GM18520 (cell line): ENCODE measurements at regions not wholly inside any gene's neighbourhood (a gene's known extent, or its start where the extent isn't known, plus 50 kb on each side); places are given as distances from the start of the nearest gene placed in this dataset.
A peak's percentile ranks its signal among the peaks of the same experiment; 100 is the strongest.
"Not testable (repeated sequence)": the region's sequence is repeated elsewhere in the genome, so short reads cannot be mapped to it uniquely, and the experiment has no call there.

ENCODE experiments used
- ATAC-seq: cut with Tn5 transposase; IDR thresholded peaks from one replicate; pipeline ENCODE4 v1.9.1; 2021; ENCODE audit not compliant: unreplicated experiment

- no peak for ATAC-seq
Measured at GRCh38 chr9:108766626-108767161, 89.1 kb downstream of the ACTL7B start.

GRCh38 chr9:108765265-108765664 is 90.5 kb downstream of the ACTL7B start:
- no peak for ATAC-seq

- ATAC-seq, result no peak
Measured at GRCh38 chr9:108762348-108763055, 93.3 kb downstream of the ACTL7B start.

DNA sequence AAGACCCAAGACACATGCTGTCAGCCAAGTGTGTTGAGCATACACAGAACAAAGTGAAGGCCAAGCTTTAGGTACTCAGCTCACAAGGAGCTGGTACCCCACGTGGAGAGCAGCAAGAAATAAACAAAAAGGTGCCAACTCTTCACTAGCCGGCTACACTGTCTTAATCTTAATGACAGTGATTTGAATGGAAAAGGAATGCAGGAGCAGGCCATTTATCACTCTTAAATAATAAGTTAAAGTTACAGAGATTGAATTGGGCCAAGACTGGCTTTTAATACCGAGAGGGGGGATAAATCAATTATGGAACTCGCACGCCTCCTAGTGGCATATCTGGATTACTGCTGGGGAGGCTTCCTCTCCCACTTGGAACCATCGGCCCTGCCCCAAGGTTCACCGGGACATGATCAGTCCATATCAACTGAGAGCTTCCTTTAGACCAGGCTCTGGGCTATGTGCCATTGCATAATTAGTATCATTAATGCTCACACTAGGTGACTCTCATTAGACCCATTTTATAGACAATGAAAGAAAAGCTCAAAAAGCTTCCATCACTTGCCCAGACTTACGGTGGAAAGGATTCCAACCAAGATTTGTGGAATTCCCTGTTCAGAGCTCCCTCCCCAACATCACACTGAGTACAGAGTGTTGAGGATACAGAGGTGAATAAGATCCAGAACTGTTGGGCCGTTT is 94.0 kb downstream of the ACTL7B start:
- ATAC-seq, result no peak

DNA sequence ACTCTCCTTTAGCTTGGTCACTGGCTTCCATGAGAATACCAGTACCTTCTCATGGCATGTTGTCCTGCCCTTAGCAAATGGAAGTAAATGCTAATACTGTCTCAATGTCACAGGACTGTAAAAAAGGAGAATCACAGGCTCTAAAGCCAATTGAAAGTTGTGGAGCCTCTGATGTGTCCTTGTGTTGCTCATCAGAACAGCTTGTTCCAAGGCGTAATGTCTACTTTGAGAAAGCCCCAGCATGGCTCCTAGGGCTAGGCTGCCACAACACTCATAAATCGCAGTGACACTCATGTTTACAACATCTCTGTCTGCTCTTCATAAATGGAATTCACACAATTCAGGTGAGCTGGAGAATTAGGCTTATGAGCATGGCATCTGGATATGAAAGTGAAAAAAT is 94.9 kb downstream of the ACTL7B start:
- ATAC-seq, result no peak

DNA sequence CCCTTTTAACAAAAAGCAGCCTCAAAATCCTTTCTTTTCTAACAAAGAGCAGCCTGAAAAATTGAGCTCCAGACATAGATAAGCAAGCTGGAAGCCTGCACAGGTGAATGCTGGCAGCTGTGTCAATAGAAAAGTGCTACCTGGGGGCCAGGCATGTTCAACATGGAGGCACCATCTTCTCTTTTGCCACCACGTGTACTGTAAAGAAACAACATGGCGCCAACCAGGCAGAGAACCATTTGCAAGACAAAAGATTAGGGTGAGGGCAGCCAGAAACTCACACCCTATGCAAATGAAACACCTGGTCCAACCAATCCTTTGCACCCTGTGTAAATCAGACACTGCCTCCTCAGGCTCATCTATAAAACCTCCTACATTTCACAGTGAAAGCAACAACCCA is 96.0 kb downstream of the ACTL7B start:
- no peak for ATAC-seq

- no peak for ATAC-seq
Measured at GRCh38 chr9:108759399-108759798, 96.4 kb downstream of the ACTL7B start.

- no peak for ATAC-seq
Measured at GRCh38 chr9:108756746-108757490, 98.9 kb downstream of the ACTL7B start.

- ATAC-seq, result peak; percentile 93
Measured at GRCh38 chr9:108755979-108756378, 99.8 kb downstream of the ACTL7B start.

GRCh38 chr9:108751369-108751768 is 104.4 kb downstream of the ACTL7B start:
- ATAC-seq, result no peak

GRCh38 chr9:108750661-108751215 is 105.0 kb downstream of the ACTL7B start:
- no peak for ATAC-seq

- ATAC-seq, result no peak
Measured at GRCh38 chr9:108748776-108749175, 107.0 kb downstream of the ACTL7B start.

- no peak for ATAC-seq
Measured at GRCh38 chr9:108746864-108747263, 108.9 kb downstream of the ACTL7B start.

DNA sequence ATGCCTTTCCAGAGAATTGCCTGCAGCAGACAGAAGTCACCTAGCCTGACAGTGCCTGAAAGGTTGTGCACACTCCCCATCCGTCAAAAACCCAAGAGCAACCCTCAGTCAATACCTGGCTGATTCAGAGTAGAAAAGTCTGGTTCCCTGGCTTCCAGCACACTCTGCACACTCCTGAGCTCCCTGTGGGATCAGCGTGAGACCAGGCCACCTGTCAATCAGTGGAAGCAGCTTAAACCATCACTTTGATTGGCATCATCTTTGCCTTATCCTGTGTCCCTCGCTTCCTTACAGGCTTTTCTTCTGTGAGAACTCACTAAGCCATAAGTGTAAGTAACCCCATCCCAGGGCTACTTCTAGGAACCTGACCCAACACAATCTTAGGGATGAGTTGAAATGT is 109.8 kb downstream of the ACTL7B start:
- no peak for ATAC-seq

- ATAC-seq, result no peak
Measured at GRCh38 chr9:108744641-108745040, 111.1 kb downstream of the ACTL7B start.

GRCh38 chr9:108743901-108744371 is 111.8 kb downstream of the ACTL7B start:
- ATAC-seq, result no peak

DNA sequence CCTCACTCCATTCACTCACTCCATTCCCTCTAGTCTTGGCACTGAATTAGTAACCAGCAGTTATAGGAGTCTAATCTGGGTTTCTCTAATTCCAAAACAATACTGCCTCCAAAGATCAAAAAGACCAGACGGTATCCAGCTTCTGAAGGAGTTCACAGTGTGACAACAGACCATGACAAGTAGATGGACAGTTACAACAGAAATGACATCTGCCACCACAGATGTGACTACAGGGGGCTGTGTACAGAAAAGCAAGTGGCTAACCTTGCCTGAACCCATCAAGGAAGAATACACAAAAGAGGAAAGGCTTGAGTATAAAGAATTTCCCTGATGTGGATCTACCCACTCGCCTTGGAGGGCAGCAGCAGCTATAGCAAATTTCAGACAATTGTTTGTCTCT is 112.4 kb downstream of the ACTL7B start:
- no peak for ATAC-seq

DNA sequence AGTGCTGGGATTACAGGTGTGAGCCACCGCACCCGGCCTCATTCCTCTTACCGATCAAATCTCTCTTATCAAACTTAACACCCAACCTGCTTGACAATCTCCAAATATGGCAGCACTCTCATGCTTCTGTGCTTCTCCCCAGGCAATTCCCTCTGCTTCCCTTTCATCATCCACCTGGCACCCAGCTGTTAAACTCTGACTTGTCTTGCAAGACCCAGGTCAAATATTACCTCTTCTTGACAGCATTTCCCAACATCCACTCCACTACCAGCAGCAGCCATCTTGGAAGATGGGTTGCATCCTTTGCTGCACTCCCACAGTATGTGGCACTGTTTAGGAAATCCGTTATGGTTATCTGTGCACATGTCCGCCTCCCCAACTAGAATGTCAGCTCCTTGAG is 113.6 kb downstream of the ACTL7B start:
- no peak for ATAC-seq

GRCh38 chr9:108731292-108731691 is 124.5 kb downstream of the ACTL7B start:
- not testable (repeated sequence) for ATAC-seq

GRCh38 chr9:108727580-108728111 is 128.1 kb downstream of the ACTL7B start:
- ATAC-seq, result no peak

DNA sequence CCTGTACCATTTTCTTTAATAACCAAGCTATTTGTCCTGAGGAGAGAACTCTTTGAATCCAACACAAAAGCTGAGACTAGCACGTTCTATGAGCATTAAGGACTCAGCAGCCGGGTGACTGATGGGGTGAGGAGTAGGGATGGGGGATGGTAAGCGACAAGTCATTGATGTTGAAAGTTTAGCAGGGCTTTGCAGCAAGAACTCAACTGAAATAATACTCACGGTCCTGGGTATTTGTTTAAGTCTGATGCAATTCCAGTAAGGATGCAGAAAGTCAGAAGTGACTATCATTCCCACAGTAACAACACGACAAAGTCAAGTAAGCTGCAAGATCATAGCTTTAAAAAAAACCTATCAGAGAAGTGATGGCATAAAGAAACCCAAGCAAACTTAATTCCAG is 131.1 kb downstream of the ACTL7B start:
- no peak for ATAC-seq
